BLaER1 treated with 17β-estradiol and CSF1 and Interleukin-3, amounts not matched to agents 10 nM and 100 nM (cell line): ENCODE measurements at regions not wholly inside any gene's neighbourhood (a gene's known extent, or its start where the extent isn't known, plus 50 kb on each side); places are given as distances from the start of the nearest gene placed in this dataset.

Experiments used
- H3K27ac ChIP-seq, 11 experiments: shearing (Covaris generic); formaldehyde crosslinking; 2 replicates each; pipeline ENCODE4 v1.8.1; 2022
- H3K27me3 ChIP-seq, 11 experiments: shearing (Covaris generic); formaldehyde crosslinking; 2 replicates each; pipeline ENCODE4 v1.8.1; 2022
- H3K36me3 ChIP-seq, 11 experiments: shearing (Covaris generic); formaldehyde crosslinking; 2 replicates each; pipeline ENCODE4 v1.8.1; 2022
- H3K4me1 ChIP-seq, 10 experiments: shearing (Covaris generic); formaldehyde crosslinking; 2 replicates each; pipeline ENCODE4 v1.8.1; 2022
- H3K4me2 ChIP-seq, 11 experiments: shearing (Covaris generic); formaldehyde crosslinking; 2 replicates each; pipeline ENCODE4 v1.8.1; 2022
- H3K4me3 ChIP-seq, 10 experiments: shearing (Covaris generic); formaldehyde crosslinking; 2 replicates each; pipeline ENCODE4 v1.8.1; 2022
- H3K9ac ChIP-seq, 11 experiments: shearing (Covaris generic); formaldehyde crosslinking; 2 replicates each; pipeline ENCODE4 v1.8.1; 2022
- H3K9me3 ChIP-seq, 11 experiments: shearing (Covaris generic); formaldehyde crosslinking; replicated peaks in 1 of 11; 2 replicates each; pipeline ENCODE4 v1.8.1; 2022
- H4K20me1 ChIP-seq, 11 experiments: shearing (Covaris generic); formaldehyde crosslinking; 2 replicates each; pipeline ENCODE4 v1.8.1; 2022
- Cebpa-rat ChIP-seq, 11 experiments: shearing (Covaris generic); IDR thresholded peaks; 2 replicates each; pipeline ENCODE4 v1.8.1; 2022

DNA sequence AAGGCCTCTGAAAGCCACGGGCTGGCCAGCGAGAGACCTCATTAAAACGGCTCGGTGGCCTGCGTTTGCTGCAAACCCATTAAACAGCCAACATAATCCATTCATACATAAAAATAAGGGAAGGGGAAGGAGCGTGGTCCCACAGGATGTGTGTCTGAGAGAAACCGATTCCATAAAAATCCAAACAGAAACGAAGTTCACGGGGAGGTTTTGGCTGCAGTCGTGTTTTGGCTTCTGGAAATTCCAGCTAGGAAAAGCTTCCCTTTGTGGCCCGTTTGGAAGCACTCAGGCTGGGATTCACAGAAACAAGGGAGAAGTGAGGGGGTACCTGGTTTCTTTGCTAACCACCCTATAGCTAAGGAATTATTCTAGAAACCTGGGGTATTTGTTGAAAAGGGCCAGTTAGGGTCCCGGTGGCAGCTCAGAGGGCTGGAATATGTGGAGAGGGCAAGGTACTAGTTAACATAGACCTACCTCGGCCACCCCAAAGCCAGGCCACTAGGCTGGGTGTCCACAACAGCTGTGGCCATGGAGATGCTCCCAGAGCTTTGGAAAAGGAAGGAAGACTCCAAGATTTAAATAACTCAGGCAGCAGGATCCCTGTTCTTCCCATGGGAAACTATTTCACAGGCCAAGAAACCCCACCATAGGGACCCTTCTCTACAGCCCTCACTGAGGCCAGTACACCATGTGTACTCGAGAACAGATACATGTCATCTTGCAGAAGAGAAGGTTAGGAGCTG lies 166.8 kb downstream of the BCOR start:
- no peaks in the 10 kb centered on the region for H3K36me3 ChIP-seq
- peak overlapping the region in 3 of 11 experiments; percentile 2 to 15 (median 9); a peak in 3 of 22 replicates for H3K4me2 ChIP-seq
- no peak overlapping the region for H3K27ac ChIP-seq
- no peak for TF ChIP-seq Cebpa-rat (IDR thresholded peaks at IDR 0.05)
- peaks cover 5 to 38% (median 22%) of the 10 kb centered on the region in 10 experiments for H3K4me1 ChIP-seq
- H3K4me3 ChIP-seq: no peak overlapping the region
- H3K27me3 ChIP-seq: no peaks in the 10 kb centered on the region
- no peak overlapping the region for H3K9ac ChIP-seq
- H3K9me3 ChIP-seq: no peaks in the 10 kb centered on the region
- no peaks in the 10 kb centered on the region for H4K20me1 ChIP-seq

DNA sequence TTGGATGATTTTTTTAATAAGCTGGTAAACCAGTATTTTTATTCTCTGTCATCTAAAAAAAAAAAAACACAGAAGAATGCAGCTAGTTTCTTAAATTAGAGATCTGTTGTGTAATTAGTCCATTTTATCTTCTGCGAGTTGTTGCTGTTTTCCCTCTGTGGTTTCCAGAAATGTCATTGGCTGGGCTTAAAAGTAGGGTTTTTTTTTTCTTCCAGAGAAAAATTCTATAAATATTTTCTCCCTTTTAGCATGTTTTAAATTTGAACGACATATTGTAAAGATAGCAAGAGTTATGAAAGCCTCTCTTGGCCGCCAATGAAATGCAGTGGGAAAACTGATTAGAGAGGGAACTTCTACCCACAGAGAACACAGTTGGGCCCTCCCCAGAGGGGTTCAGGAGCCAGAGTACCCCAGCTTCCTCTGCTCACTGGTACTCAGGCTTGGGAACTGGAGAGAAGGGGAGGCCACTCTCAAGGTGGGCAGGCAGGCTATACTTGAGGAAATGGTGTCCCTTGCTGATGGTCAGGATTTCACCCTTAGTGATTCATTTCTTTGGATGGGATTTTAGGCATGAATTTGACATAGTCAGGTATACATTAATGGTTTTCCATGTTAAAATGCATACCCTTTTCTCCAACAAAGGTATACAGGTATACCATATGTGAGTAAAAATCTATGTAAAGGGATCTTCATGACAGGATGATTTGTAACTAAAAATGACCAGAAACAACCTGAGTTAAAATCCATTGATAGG lies 166.1 kb downstream of the BCOR start:
- Histone ChIP-seq H3K4me3 (no peak overlapping the region), H3K9ac (no peak overlapping the region), H3K36me3 (no peaks in the 10 kb centered on the region), H3K4me2 (peak overlapping the region in 3 of 11 experiments; percentile 2 to 15 (median 9); a peak in 2 of 22 replicates), H3K9me3 (no peaks in the 10 kb centered on the region), H4K20me1 (no peaks in the 10 kb centered on the region), H3K4me1 (peaks cover 13 to 45% (median 29%) of the 10 kb centered on the region in 10 experiments), H3K27ac (no peak overlapping the region), H3K27me3 (no peaks in the 10 kb centered on the region)
- no peak for TF ChIP-seq Cebpa-rat (IDR thresholded peaks at IDR 0.05)

DNA sequence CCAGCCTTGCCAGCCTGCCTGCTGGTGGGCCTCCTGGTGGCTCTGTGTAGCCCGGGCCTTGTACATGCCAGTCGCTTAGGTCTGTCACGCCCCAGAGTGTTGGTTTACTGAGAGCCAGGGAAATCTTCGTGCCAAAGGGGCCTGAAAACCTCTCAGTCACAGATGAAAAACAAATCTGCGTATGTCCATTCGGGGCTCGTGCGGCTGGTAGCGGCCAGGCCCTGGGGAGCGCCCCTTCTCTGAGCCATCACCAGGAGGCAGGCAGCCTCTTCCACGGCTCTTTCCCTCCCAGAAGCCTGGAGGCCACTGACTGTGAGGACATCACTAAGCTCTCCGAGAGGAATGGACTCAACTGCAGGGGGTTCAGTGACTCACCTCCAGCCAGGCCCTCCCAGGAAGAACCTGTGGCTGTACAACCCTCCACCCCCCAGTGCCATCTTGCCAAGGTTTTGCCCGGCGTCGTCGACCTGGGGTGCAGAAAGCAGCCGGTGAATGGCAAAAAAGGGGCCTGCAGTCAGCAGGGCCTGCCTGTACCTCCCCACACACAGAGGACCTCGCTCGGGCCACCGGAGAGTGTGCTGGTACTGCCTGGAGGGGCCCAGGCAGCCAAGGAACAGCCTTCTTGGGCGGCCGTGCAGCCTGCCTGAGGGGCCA lies 162.2 kb downstream of the BCOR start:
- no peak overlapping the region; a peak in 1 of 22 replicates for H3K9ac ChIP-seq
- no peaks in the 10 kb centered on the region for H3K36me3 ChIP-seq
- H3K4me1 ChIP-seq: peaks cover 20 to 57% (median 45%) of the 10 kb centered on the region in 10 experiments
- no peaks in the 10 kb centered on the region for H4K20me1 ChIP-seq
- no peaks in the 10 kb centered on the region for H3K9me3 ChIP-seq
- H3K4me2 ChIP-seq: peak overlapping the region; percentile 35 to 83 (median 71)
- H3K4me3 ChIP-seq: no peak overlapping the region
- no peak for TF ChIP-seq Cebpa-rat (IDR thresholded peaks at IDR 0.05)
- H3K27me3 ChIP-seq: no peaks in the 10 kb centered on the region
- peak overlapping the region in 4 of 11 experiments; percentile 58 to 69 (median 64); a peak in 4 of 22 replicates for H3K27ac ChIP-seq

DNA sequence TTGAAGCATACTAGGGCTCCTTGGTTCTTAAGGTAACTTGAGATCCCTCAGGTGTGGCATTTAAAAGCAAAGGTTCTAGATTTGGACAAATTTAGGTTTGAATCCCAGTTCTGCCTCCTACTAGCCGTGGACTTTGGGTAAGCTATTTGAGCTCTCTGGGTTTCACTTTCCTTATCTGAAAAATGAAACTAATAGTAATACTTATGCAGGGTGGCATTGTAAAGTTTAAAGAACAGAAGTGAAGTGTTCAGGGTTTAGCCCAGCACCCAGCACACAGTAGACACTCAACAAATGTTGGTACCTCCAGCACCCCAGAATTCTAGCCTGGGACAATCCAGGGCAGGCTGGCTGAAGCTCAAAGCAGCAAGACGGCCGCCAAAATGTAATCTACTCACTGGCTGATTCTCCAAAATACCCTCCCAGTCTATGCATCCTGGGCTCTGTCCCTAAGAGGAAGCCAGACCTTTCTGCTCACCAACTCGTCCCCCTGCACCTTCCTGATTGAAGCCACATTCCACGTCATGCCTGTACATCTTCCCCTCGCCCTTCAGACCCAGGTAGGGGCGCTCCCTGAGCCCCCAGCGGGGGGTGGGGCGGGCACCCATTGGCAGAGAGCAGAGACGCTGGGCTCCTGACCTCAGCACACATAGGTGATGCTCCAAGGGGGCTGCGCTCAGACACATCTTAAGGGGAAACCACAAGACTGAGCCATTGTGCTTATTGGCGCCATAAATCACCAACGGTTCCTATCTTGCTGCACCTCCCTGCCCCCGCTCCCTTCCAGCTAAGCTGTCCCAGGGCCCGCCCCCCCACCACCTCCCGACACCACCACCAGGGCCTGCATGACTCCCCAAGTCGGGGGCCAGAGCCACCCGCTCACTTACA lies 160.6 kb downstream of the BCOR start:
- Histone ChIP-seq H3K27ac (peak overlapping the region in 9 of 11 experiments; percentile 21 to 69 (median 59); a peak in 15 of 22 replicates), H3K9ac (peak overlapping the region in 9 of 11 experiments; percentile 11 to 63 (median 42); a peak in 11 of 22 replicates), H3K4me3 (peak overlapping the region in 2 of 10 experiments; percentile 13 to 26; a peak in 3 of 20 replicates)

DNA sequence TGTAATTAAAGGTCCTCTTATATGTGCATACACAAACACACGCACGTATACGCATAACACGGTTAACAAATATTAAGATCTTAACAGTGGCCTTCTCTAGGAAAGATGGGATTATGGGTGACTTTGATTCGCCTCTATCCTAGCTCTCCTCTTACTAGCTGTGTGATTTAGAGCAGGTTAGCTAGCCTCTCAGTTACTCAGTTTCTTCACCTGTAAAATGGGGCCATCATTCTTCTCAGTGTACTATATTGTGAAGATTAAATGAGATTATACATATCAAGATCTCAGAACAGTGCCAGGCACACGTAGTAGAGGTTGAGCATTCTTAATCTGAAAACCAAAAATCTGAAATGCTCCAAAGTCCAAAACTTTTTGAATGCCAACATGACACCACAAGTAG lies 159.3 kb downstream of the BCOR start:
- peaks cover 0 to 5% (median 4%) of the 10 kb centered on the region in 11 experiments; a peak in 6 of 22 replicates for H3K9me3 ChIP-seq
- H3K9ac ChIP-seq: no peak overlapping the region
- H3K4me2 ChIP-seq: peak overlapping the region in 3 of 11 experiments; percentile 71 to 77 (median 75); a peak in 3 of 22 replicates
- no peak for TF ChIP-seq Cebpa-rat (IDR thresholded peaks at IDR 0.05)
- H3K27me3 ChIP-seq: no peaks in the 10 kb centered on the region
- no peak overlapping the region for H3K27ac ChIP-seq
- peaks cover 20 to 53% (median 39%) of the 10 kb centered on the region in 10 experiments for H3K4me1 ChIP-seq
- no peaks in the 10 kb centered on the region for H4K20me1 ChIP-seq
- H3K4me3 ChIP-seq: no peak overlapping the region
- H3K36me3 ChIP-seq: no peaks in the 10 kb centered on the region

More for the DNA sequence above, 160.6 kb downstream of the BCOR start:
- Histone ChIP-seq H3K36me3 (no peaks in the 10 kb centered on the region), H4K20me1 (no peaks in the 10 kb centered on the region), H3K4me2 (peak overlapping the region; percentile 35 to 83 (median 71)), H3K4me1 (peaks cover 20 to 58% (median 44%) of the 10 kb centered on the region in 10 experiments), H3K9me3 (no peaks in the 10 kb centered on the region), H3K27me3 (no peaks in the 10 kb centered on the region)
- no peak for TF ChIP-seq Cebpa-rat (IDR thresholded peaks at IDR 0.05)

DNA sequence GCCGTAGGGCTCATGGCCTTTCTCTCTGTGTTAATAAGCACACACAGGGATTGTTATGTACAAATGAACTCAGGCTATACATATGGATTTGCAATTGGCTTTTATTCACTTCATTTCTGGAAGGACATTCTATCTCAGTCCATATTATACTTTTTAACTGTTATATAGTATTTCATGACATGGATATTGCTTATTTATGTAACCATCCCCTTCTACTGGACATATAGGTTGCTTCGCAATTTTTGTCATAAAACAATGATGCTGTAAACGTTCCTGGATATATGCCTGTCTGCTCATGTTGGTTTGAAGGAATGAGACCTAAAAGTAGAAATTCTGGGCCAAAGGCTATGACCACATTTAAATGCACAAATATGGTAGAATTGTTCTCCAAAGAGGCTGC lies 158.1 kb downstream of the BCOR start:
- H3K4me3 ChIP-seq: no peak overlapping the region
- TF ChIP-seq Cebpa-rat (IDR thresholded peaks at IDR 0.05): no peak
- H4K20me1 ChIP-seq: no peaks in the 10 kb centered on the region
- H3K27ac ChIP-seq: no peak overlapping the region
- H3K9me3 ChIP-seq: peaks cover 0 to 8% (median 5%) of the 10 kb centered on the region in 11 experiments; a peak in 6 of 22 replicates
- no peaks in the 10 kb centered on the region for H3K36me3 ChIP-seq
- H3K4me1 ChIP-seq: peaks cover 20 to 41% (median 31%) of the 10 kb centered on the region in 10 experiments
- no peak overlapping the region for H3K4me2 ChIP-seq
- H3K9ac ChIP-seq: no peak overlapping the region
- no peaks in the 10 kb centered on the region for H3K27me3 ChIP-seq

DNA sequence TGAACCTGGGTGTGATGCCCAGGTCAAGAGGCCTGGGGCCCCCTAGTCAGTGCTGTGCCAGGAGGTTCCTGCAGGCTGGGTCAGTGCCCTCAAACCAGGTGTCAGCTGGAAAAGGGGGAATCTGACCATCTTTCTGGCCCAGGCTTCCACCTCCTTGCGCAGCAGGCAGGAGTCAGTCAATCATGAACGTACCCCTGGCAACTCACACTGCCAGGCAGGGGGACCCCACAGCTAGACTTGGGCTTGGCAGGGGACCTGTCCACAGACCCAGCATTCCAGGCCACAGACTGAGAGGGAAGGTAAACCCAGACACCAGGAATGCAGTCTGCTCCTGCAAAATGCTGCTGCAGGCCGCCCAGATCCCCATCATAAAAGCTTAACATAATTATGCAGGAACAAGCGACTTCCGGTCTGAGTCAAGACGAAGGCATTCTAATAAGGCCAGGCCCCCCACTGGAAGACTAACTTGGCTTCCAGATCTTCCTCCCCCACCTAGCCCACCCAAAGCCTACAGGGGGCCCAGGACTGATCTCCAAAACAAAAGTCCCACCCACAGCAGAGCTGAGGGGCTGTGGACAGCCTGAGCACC lies 156.3 kb downstream of the BCOR start:
- Histone ChIP-seq H4K20me1 (no peaks in the 10 kb centered on the region), H3K27ac (no peak overlapping the region), H3K4me2 (no peak overlapping the region), H3K27me3 (no peaks in the 10 kb centered on the region), H3K9me3 (peaks cover 0 to 8% (median 5%) of the 10 kb centered on the region in 11 experiments; a peak in 6 of 22 replicates), H3K4me1 (peaks cover 11 to 24% (median 21%) of the 10 kb centered on the region in 10 experiments), H3K9ac (no peak overlapping the region), H3K4me3 (no peak overlapping the region), H3K36me3 (no peaks in the 10 kb centered on the region)
- no peak for TF ChIP-seq Cebpa-rat (IDR thresholded peaks at IDR 0.05)

DNA sequence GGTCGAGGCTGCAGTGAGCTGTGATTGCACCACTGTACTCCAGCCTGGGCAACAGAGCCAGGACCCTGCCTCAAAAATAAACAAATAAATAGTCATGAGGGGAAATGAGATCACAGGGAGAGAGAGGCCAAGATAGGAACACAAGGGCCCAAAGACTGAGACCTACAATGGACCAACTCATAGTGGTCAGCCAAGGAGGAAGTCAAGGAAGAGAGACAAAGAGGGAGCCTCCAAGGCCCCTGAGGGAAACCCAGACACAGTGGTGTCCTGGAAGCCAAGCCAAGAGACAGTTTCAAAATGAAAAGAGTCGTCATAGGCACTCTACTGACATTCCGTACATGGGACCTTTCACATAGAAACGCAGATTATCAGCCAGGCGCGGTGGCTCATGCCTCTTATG lies 153.3 kb downstream of the BCOR start:
- Histone ChIP-seq H4K20me1 (no peaks in the 10 kb centered on the region), H3K4me3 (no peak overlapping the region), H3K27ac (no peak overlapping the region), H3K27me3 (no peaks in the 10 kb centered on the region), H3K36me3 (no peaks in the 10 kb centered on the region), H3K4me1 (peaks cover 26 to 36% (median 32%) of the 10 kb centered on the region in 10 experiments), H3K4me2 (no peak overlapping the region), H3K9ac (no peak overlapping the region), H3K9me3 (peaks cover 0 to 8% (median 5%) of the 10 kb centered on the region in 11 experiments; a peak in 6 of 22 replicates)
- no peak for TF ChIP-seq Cebpa-rat (IDR thresholded peaks at IDR 0.05)
